Endothelial cell of umbilical vein (primary cell): ENCODE measurements at regions not wholly inside any gene's neighbourhood (a gene's known extent, or its start where the extent isn't known, plus 50 kb on each side); places are given as distances from the start of the nearest gene placed in this dataset.

ENCODE experiments used
- BruUV-seq: library from RNA; stranded (reverse); fragments of 400-500 nt; replicated peaks from 2 replicates; lab custom pipeline; 2021; lab: Mats Ljungman, UMichigan
- CTCF ChIA-PET: fragments of 300-600, 350-600 bp; sonication (Branson Sonifier 250); formaldehyde crosslinking; loops from one replicate; lab custom pipeline; 2021; ENCODE audit warnings: antibody characterized with exemption, inconsistent platforms; lab: Charles Lee
- POLR2A ChIA-PET: fragments of 300-600, 350-600 bp; sonication (Branson Sonifier 250); formaldehyde crosslinking; loops from one replicate; lab custom pipeline; 2021; ENCODE audit warnings: antibody characterized with exemption, inconsistent platforms; lab: Charles Lee
- DNase-seq: peaks from one replicate; pipeline ENCODE4 v3.0.0-alpha.2; 2011; ENCODE audit warnings: low read depth, low spot score
- FAIRE-seq: peaks from 2 replicates; lab custom pipeline; 2011; peaks lifted over from hg19 to GRCh38; lab: Jason Lieb, UNC
- H2AFZ ChIP-seq: 2 replicates; pipeline ENCODE4 v1.6.0; 2012; ENCODE audit warnings: low read depth, low read length, control low read depth, inconsistent platforms
- H3K27ac ChIP-seq: 2 replicates; pipeline ENCODE4 v1.5.1; 2011; ENCODE audit warnings: low read depth, mild to moderate bottlenecking, control low read depth, low read length, moderate library complexity; ENCODE audit not compliant: insufficient read depth
- H3K27me3 ChIP-seq, 2 experiments: 2 replicates each; pipeline versions ENCODE4 v1.6.0 to v1.6.1; 2011; ENCODE audit warnings: low read length in 2 of 2, mixed read lengths in 1 of 2; ENCODE audit not compliant: control insufficient read depth in 2 of 2, insufficient read depth in 2 of 2
- H3K36me3 ChIP-seq, 2 experiments: 2 replicates in 1 of 2; 3 replicates in 1 of 2; pipeline ENCODE4 v1.5.1; 2011; ENCODE audit warnings: low read length in 2 of 2, mild to moderate bottlenecking in 1 of 2, moderate library complexity in 1 of 2; ENCODE audit not compliant: control insufficient read depth in 2 of 2, insufficient read depth in 2 of 2; ENCODE audit errors: extremely low read depth in 1 of 2
- H3K4me1 ChIP-seq: 3 replicates; pipeline ENCODE4 v1.5.1; 2011; ENCODE audit warnings: mild to moderate bottlenecking, low read length; ENCODE audit not compliant: control insufficient read depth, insufficient read depth; ENCODE audit errors: extremely low read depth
- H3K4me2 ChIP-seq: 2 replicates; pipeline ENCODE4 v1.6.1; 2011; ENCODE audit warnings: low read length, control low read depth, mixed read lengths; ENCODE audit not compliant: insufficient read depth
- H3K4me3 ChIP-seq, 3 experiments: fragments of 200-600 bp in 1 of 3; sonication (generic), shearing (Covaris generic) in 1 of 3; replicated peaks in 1 of 3; 2 replicates each; pipeline ENCODE4 v1.5.1; 2011 to 2016; ENCODE audit warnings: control low read depth in 3 of 3, low read length in 3 of 3, mild to moderate bottlenecking in 2 of 3, inconsistent platforms in 1 of 3, low read depth in 1 of 3, moderate library complexity in 1 of 3; ENCODE audit not compliant: insufficient read depth in 1 of 3
- H3K79me2 ChIP-seq: 2 replicates; pipeline ENCODE4 v1.6.0; 2012; ENCODE audit warnings: low read length, inconsistent platforms; ENCODE audit not compliant: control insufficient read depth, insufficient read depth
- H3K9ac ChIP-seq: replicated peaks from 2 replicates; pipeline ENCODE3; 2011; ENCODE audit warnings: low read length, control low read depth; ENCODE audit not compliant: insufficient read depth; ENCODE audit errors: extremely low read depth
- H3K9me1 ChIP-seq: replicated peaks from 3 replicates; pipeline ENCODE4 v1.6.0; 2011; ENCODE audit warnings: mild to moderate bottlenecking, low read length; ENCODE audit not compliant: control insufficient read depth, insufficient read depth; ENCODE audit errors: extremely low read depth
- H3K9me3 ChIP-seq: replicated peaks from 2 replicates; pipeline ENCODE4 v1.5.1; 2012; ENCODE audit warnings: low read length, inconsistent platforms; ENCODE audit not compliant: control insufficient read depth, insufficient read depth
- H4K20me1 ChIP-seq: replicated peaks from 2 replicates; pipeline ENCODE3; 2011; ENCODE audit warnings: mild to moderate bottlenecking, low read length; ENCODE audit not compliant: control insufficient read depth, insufficient read depth; ENCODE audit errors: extremely low read depth
- EZH2 ChIP-seq: IDR thresholded peaks from 2 replicates; pipeline ENCODE4 v1.6.1; 2012; ENCODE audit warnings: borderline replicate concordance, low read depth, mild to moderate bottlenecking, moderate library complexity, low read length, inconsistent platforms; ENCODE audit not compliant: severe bottlenecking
- FOS ChIP-seq: IDR thresholded peaks from 2 replicates; pipeline ENCODE4 v1.6.1; 2011; ENCODE audit warnings: mild to moderate bottlenecking, low read length, moderate library complexity, borderline replicate concordance; ENCODE audit not compliant: insufficient read depth
- GATA2 ChIP-seq: IDR thresholded peaks from 2 replicates; pipeline ENCODE4 v1.7.0; 2011; ENCODE audit warnings: low read depth, mild to moderate bottlenecking, moderate library complexity, mixed read lengths, low read length; ENCODE audit not compliant: insufficient read length, insufficient read depth
- JUN ChIP-seq: IDR thresholded peaks from 2 replicates; pipeline ENCODE4 v1.6.1; 2011; ENCODE audit warnings: borderline replicate concordance, low read depth; ENCODE audit not compliant: insufficient read length, insufficient read depth
- MYC ChIP-seq: IDR thresholded peaks from one replicate; pipeline ENCODE4 v1.6.1; 2011; ENCODE audit warnings: mild to moderate bottlenecking, low read depth, low read length
- POLR2A ChIP-seq: IDR thresholded peaks from 2 replicates; pipeline ENCODE4 v1.6.1; 2012; ENCODE audit warnings: low read depth, mild to moderate bottlenecking, control low read depth, low read length
- POLR2AphosphoS5 ChIP-seq: IDR thresholded peaks from 2 replicates; pipeline ENCODE4 v1.6.1; 2012; ENCODE audit warnings: low read depth, mild to moderate bottlenecking, control low read depth, low read length, moderate library complexity; ENCODE audit not compliant: insufficient read depth
- dilution Hi-C: fragments of 300-500 bp; cut with MboI; formaldehyde crosslinking; loops from one replicate; pipeline ENCODE4 v1.15.0; 2019; ENCODE audit warnings: low sequenced_read_pairs; ENCODE audit not compliant: extremely low pct_ligation_motif_present
- intact Hi-C: fragments of 100-400 bp; cut with micrococcal nuclease; formaldehyde crosslinking; loops from one replicate; pipeline ENCODE4 v1.10.0; 2022
- TF ChIP-seq, protein P1 (sequence below), 2 donors: IDR thresholded peaks; 1 replicate in 1 of 2; 2 replicates in 1 of 2; pipeline ENCODE4 v1.5.1; 2011; ENCODE audit warnings: low read length in 2 of 2, mild to moderate bottlenecking in 2 of 2, moderate library complexity in 2 of 2, control low read depth in 1 of 2, inconsistent platforms in 1 of 2, low read depth in 1 of 2; ENCODE audit not compliant: insufficient read depth in 1 of 2; ENCODE audit errors: extremely low read depth in 1 of 2
- TF ChIP-seq, protein P2 (sequence below): IDR thresholded peaks from 2 replicates; pipeline ENCODE4 v1.6.1; 2011; ENCODE audit not compliant: insufficient read depth, insufficient read length

DNA sequence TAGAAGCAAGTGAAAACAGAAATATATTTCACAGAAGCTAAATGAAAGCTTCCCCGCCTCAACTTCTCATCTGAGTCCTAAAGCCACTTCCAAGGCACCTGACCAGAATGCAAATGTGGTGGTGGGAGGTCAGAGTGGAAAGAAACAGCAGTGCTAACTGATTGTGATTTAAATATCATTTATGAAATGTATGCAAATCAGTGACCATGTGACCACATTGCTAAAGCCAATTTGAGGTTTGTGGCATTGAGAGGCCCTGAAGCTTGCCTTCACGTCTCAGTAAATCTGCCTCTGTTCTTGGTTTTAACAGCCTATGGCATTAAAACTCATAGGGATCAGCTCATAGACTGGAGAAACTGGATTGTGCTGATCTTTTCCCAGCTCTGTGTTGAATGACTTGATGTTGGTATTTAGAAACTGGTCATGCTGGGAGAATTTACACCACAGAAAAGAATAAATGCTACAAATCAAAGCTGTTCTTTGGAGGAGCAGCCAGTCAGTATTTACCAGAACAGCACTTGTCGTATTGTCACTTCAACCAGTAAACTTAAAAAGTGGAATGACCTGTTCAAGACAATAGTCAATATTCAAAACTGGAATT lies 481.4 kb upstream of the ALCAM start:
- H3K4me3 ChIP-seq = no peak overlapping the region
- no peak overlapping the region for H3K9ac ChIP-seq
- H3K36me3 ChIP-seq = no peaks in the 10 kb centered on the region
- H3K27ac ChIP-seq = no peak overlapping the region
- intact Hi-C loops (no loop called here), dilution Hi-C loops (no loop called here)
- POLR2A ChIA-PET = no interaction called here
- H2AFZ ChIP-seq = no peak overlapping the region
- H3K9me1 ChIP-seq = no peaks in the 10 kb centered on the region
- no peak for DNase-seq
- H3K9me3 ChIP-seq = no peaks in the 10 kb centered on the region
- no peak for FAIRE-seq
- no peaks in the 10 kb centered on the region for H3K79me2 ChIP-seq
- H3K27me3 ChIP-seq = no peaks in the 10 kb centered on the region
- TF ChIP-seq FOS (no peak), JUN (no peak), POLR2A (no peak), MYC (no peak), GATA2 (no peak), EZH2 (no peak), POLR2AphosphoS5 (no peak)
- TF ChIP-seq, protein P1, sequence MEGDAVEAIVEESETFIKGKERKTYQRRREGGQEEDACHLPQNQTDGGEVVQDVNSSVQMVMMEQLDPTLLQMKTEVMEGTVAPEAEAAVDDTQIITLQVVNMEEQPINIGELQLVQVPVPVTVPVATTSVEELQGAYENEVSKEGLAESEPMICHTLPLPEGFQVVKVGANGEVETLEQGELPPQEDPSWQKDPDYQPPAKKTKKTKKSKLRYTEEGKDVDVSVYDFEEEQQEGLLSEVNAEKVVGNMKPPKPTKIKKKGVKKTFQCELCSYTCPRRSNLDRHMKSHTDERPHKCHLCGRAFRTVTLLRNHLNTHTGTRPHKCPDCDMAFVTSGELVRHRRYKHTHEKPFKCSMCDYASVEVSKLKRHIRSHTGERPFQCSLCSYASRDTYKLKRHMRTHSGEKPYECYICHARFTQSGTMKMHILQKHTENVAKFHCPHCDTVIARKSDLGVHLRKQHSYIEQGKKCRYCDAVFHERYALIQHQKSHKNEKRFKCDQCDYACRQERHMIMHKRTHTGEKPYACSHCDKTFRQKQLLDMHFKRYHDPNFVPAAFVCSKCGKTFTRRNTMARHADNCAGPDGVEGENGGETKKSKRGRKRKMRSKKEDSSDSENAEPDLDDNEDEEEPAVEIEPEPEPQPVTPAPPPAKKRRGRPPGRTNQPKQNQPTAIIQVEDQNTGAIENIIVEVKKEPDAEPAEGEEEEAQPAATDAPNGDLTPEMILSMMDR (IDR thresholded peaks at IDR 0.05; ENCODE audit: extremely low read depth in 1 of 2, insufficient read depth in 1 of 2, low read depth in 1 of 2, low read length in 2 of 2) = no peak
- TF ChIP-seq, protein P2, sequence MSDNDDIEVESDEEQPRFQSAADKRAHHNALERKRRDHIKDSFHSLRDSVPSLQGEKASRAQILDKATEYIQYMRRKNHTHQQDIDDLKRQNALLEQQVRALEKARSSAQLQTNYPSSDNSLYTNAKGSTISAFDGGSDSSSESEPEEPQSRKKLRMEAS = no peak
- CTCF ChIA-PET = interaction anchor here (0.6 to 1.3 kb wide), 3 partner anchors 9 to 482 kb away, joined by 3 to 4 read pairs (median 4); partner anchors contain the start of gene ALCAM
- H4K20me1 ChIP-seq = no peaks in the 10 kb centered on the region
- no TSS peak for BruUV-seq
- H3K4me2 ChIP-seq = no peak overlapping the region
- peaks cover 3% of the 10 kb centered on the region for H3K4me1 ChIP-seq
